ENCODE measurements at regions not wholly inside any gene's neighbourhood (a gene's known extent, or its start where the extent isn't known, plus 50 kb on each side); places are given as distances from the start of the nearest gene placed in this dataset.

GRCh38 chr12:3972576-3972975 lies 99.4 kb upstream of the PARP11 start:
- H3K27me3 ChIP-seq (replicated peaks; ENCODE audit: insufficient read depth) = no peaks in the 10 kb centered on the region
- H3K36me3 ChIP-seq (ENCODE audit: low read depth) = no peaks in the 10 kb centered on the region
- H3K9ac ChIP-seq = no peak overlapping the region
- no peaks in the 10 kb centered on the region for H3K4me1 ChIP-seq (ENCODE audit: insufficient read depth)
- H3K9me2 ChIP-seq (ENCODE audit: insufficient read depth) = no peaks in the 10 kb centered on the region
- TF ChIP-seq EZH2phosphoT487 (IDR thresholded peaks at IDR 0.05; ENCODE audit: insufficient read depth, low read depth) = no peak
- no peak for TF ChIP-seq EZH2 (IDR thresholded peaks at IDR 0.05; ENCODE audit: insufficient read depth, poor library complexity, severe bottlenecking)
- H3K4me3 ChIP-seq = no peak overlapping the region
- H3K9me3 ChIP-seq (ENCODE audit: low read depth) = no peaks in the 10 kb centered on the region
- DNase-seq = no peak
- 20 to 32% methylated on average over 4 of the region's 4 CpGs for WGBS, 2 experiments (ENCODE audit: low coverage in 1 of 2, low lambda C conversion rate in 2 of 2, missing lambda C conversion rate in 2 of 2)
- no peaks in the 10 kb centered on the region for H4K20me1 ChIP-seq (ENCODE audit: insufficient read depth)
- no peak overlapping the region for H3K27ac ChIP-seq
- in situ Hi-C loops (cut with MboI) = no loop called here
- no peaks in the 10 kb centered on the region for H3F3A ChIP-seq (ENCODE audit: insufficient read depth)
- H2AFZ ChIP-seq = no peak overlapping the region
- H3K4me2 ChIP-seq (ENCODE audit: unreplicated experiment) = no peak overlapping the region
- no peaks in the 10 kb centered on the region for H3K79me2 ChIP-seq (ENCODE audit: insufficient read depth)

GRCh38 chr12:3968523-3968922 lies 95.3 kb upstream of the PARP11 start:
- H3K79me2 ChIP-seq (ENCODE audit: insufficient read depth) = no peaks in the 10 kb centered on the region
- TF ChIP-seq EZH2 (IDR thresholded peaks at IDR 0.05; ENCODE audit: insufficient read depth, poor library complexity, severe bottlenecking) (no peak), EZH2phosphoT487 (IDR thresholded peaks at IDR 0.05; ENCODE audit: insufficient read depth, low read depth) (no peak)
- WGBS, 2 experiments (ENCODE audit: low coverage in 1 of 2, low lambda C conversion rate in 2 of 2, missing lambda C conversion rate in 2 of 2) = 25 to 32% methylated on average over 4 of the region's 4 CpGs
- no peaks in the 10 kb centered on the region for H3K4me1 ChIP-seq (ENCODE audit: insufficient read depth)
- no peaks in the 10 kb centered on the region for H3K9me3 ChIP-seq (ENCODE audit: low read depth)
- no peaks in the 10 kb centered on the region for H3K36me3 ChIP-seq (ENCODE audit: low read depth)
- no peaks in the 10 kb centered on the region for H3K9me2 ChIP-seq (ENCODE audit: insufficient read depth)
- no peak overlapping the region for H3K4me2 ChIP-seq (ENCODE audit: unreplicated experiment)
- H3K27me3 ChIP-seq (replicated peaks; ENCODE audit: insufficient read depth) = peaks cover under 1% of the 10 kb centered on the region; the same call in 1 of the 2 replicates
- H3K9ac ChIP-seq = no peak overlapping the region
- no peaks in the 10 kb centered on the region for H4K20me1 ChIP-seq (ENCODE audit: insufficient read depth)
- in situ Hi-C loops (cut with MboI) = no loop called here
- DNase-seq = no peak
- H2AFZ ChIP-seq = no peak overlapping the region
- no peak overlapping the region for H3K4me3 ChIP-seq
- H3F3A ChIP-seq (ENCODE audit: insufficient read depth) = no peaks in the 10 kb centered on the region
- no peak overlapping the region for H3K27ac ChIP-seq

- WGBS, 2 experiments (ENCODE audit: low coverage in 1 of 2, low lambda C conversion rate in 2 of 2, missing lambda C conversion rate in 2 of 2) = 25 to 40% methylated on average over 11 of the region's 11 CpGs
Observed at GRCh38 chr12:3967556-3968160, 94.5 kb upstream of the PARP11 start.

GRCh38 chr12:3966376-3966775 lies 93.2 kb upstream of the PARP11 start:
- Histone ChIP-seq H3K4me3 (no peak overlapping the region), H2AFZ (no peak overlapping the region), H4K20me1 (ENCODE audit: insufficient read depth) (no peaks in the 10 kb centered on the region), H3K9me3 (ENCODE audit: low read depth) (no peaks in the 10 kb centered on the region), H3K9me2 (ENCODE audit: insufficient read depth) (no peaks in the 10 kb centered on the region), H3K4me2 (ENCODE audit: unreplicated experiment) (no peak overlapping the region), H3K36me3 (ENCODE audit: low read depth) (no peaks in the 10 kb centered on the region), H3K9ac (no peak overlapping the region), H3K27ac (no peak overlapping the region), H3F3A (ENCODE audit: insufficient read depth) (no peaks in the 10 kb centered on the region), H3K79me2 (ENCODE audit: insufficient read depth) (no peaks in the 10 kb centered on the region), H3K4me1 (ENCODE audit: insufficient read depth) (no peaks in the 10 kb centered on the region), H3K27me3 (replicated peaks; ENCODE audit: insufficient read depth) (peaks cover 11% of the 10 kb centered on the region)
- no peak for DNase-seq
- WGBS, 2 experiments (ENCODE audit: low coverage in 1 of 2, low lambda C conversion rate in 2 of 2, missing lambda C conversion rate in 2 of 2) = 18 to 21% methylated on average over 3 of the region's 3 CpGs
- TF ChIP-seq EZH2phosphoT487 (IDR thresholded peaks at IDR 0.05; ENCODE audit: insufficient read depth, low read depth) = no peak
- no peak for TF ChIP-seq EZH2 (IDR thresholded peaks at IDR 0.05; ENCODE audit: insufficient read depth, poor library complexity, severe bottlenecking)
- in situ Hi-C loops (cut with MboI) = no loop called here

More at GRCh38 chr12:3967556-3968160, 94.5 kb upstream of the PARP11 start:
- Histone ChIP-seq H3K9me2 (ENCODE audit: insufficient read depth) (no peaks in the 10 kb centered on the region), H3K4me3 (no peak overlapping the region), H3K4me2 (ENCODE audit: unreplicated experiment) (no peak overlapping the region), H3K27ac (no peak overlapping the region), H3K9ac (no peak overlapping the region), H2AFZ (no peak overlapping the region), H3K36me3 (ENCODE audit: low read depth) (no peaks in the 10 kb centered on the region), H3F3A (ENCODE audit: insufficient read depth) (no peaks in the 10 kb centered on the region), H4K20me1 (ENCODE audit: insufficient read depth) (no peaks in the 10 kb centered on the region), H3K79me2 (ENCODE audit: insufficient read depth) (no peaks in the 10 kb centered on the region), H3K9me3 (ENCODE audit: low read depth) (no peaks in the 10 kb centered on the region), H3K4me1 (ENCODE audit: insufficient read depth) (no peaks in the 10 kb centered on the region), H3K27me3 (replicated peaks; ENCODE audit: insufficient read depth) (peaks cover 6% of the 10 kb centered on the region; the same call in 1 of the 2 replicates)
- in situ Hi-C loops (cut with MboI) = no loop called here
- TF ChIP-seq EZH2phosphoT487 (IDR thresholded peaks at IDR 0.05; ENCODE audit: insufficient read depth, low read depth) (no peak), EZH2 (IDR thresholded peaks at IDR 0.05; ENCODE audit: insufficient read depth, poor library complexity, severe bottlenecking) (no peak)
- no peak for DNase-seq
